HL-60 (cell line): ENCODE measurements at regions not wholly inside any gene's neighbourhood (a gene's known extent, or its start where the extent isn't known, plus 50 kb on each side); places are given as distances from the start of the nearest gene placed in this dataset.

Experiments
- DNase-seq, 2 experiments: peaks; one replicate each; pipeline ENCODE4 v3.0.0-alpha.2; 2010 to 2020; ENCODE audit warnings: low read depth in 1 of 2, low spot score in 1 of 2
- H3K27ac ChIP-seq: fragments of 250-450 bp; sonication (Bioruptor Pico); replicated peaks from 2 replicates; pipeline ENCODE4 v1.5.1; 2020; ENCODE audit warnings: mild to moderate bottlenecking, moderate library complexity
- H3K27me3 ChIP-seq: fragments of 250-450 bp; sonication (Bioruptor Pico); 2 replicates; pipeline ENCODE4 v1.5.1; 2021; ENCODE audit warnings: mild to moderate bottlenecking, moderate library complexity; ENCODE audit not compliant: insufficient read depth, poor library complexity, severe bottlenecking
- H3K4me3 ChIP-seq: replicated peaks from 2 replicates; pipeline ENCODE4 v1.5.1; 2011; ENCODE audit warnings: mild to moderate bottlenecking, control low read depth, low read length; ENCODE audit not compliant: insufficient read depth
- CTCF ChIP-seq: IDR thresholded peaks from one replicate; pipeline ENCODE4 v1.5.1; 2011; ENCODE audit warnings: low read length, control low read depth, inconsistent platforms; ENCODE audit not compliant: insufficient read depth
- GABPA ChIP-seq: IDR thresholded peaks from 2 replicates; pipeline ENCODE4 v1.6.1; 2012; ENCODE audit warnings: low read depth
- POLR2AphosphoS5 ChIP-seq: IDR thresholded peaks from 2 replicates; pipeline ENCODE4 v1.6.1; 2012; ENCODE audit warnings: low read depth
- REST ChIP-seq: IDR thresholded peaks from 2 replicates; pipeline ENCODE4 v1.6.1; 2012; ENCODE audit warnings: low read depth; ENCODE audit not compliant: insufficient replicate concordance
- SPI1 ChIP-seq: IDR thresholded peaks from 2 replicates; pipeline ENCODE4 v1.6.1; 2012; ENCODE audit warnings: low read depth, mild to moderate bottlenecking, borderline replicate concordance

GRCh38 chr14:104321088-104321801 lies 182.9 kb downstream of the KIF26A start:
- Histone ChIP-seq H3K27me3 (no peaks in the 10 kb centered on the region), H3K4me3 (no peak overlapping the region), H3K27ac (no peak overlapping the region)
- DNase-seq: no peak
- TF ChIP-seq GABPA (no peak), CTCF (no peak), POLR2AphosphoS5 (no peak), REST (no peak), SPI1 (no peak)

GRCh38 chr14:104321802-104322130 lies 183.4 kb downstream of the KIF26A start:
- no peak overlapping the region for H3K27ac ChIP-seq
- no peak for TF ChIP-seq CTCF
- no peak for TF ChIP-seq SPI1
- no peak for TF ChIP-seq REST
- TF ChIP-seq POLR2AphosphoS5: no peak
- TF ChIP-seq GABPA: no peak
- H3K4me3 ChIP-seq: no peak overlapping the region
- no peaks in the 10 kb centered on the region for H3K27me3 ChIP-seq
- no peak for DNase-seq

GRCh38 chr14:104322531-104323366 lies 184.4 kb downstream of the KIF26A start:
- Histone ChIP-seq H3K27me3 (no peaks in the 10 kb centered on the region), H3K4me3 (no peak overlapping the region), H3K27ac (no peak overlapping the region)
- no peak for DNase-seq
- TF ChIP-seq POLR2AphosphoS5: no peak
- no peak for TF ChIP-seq CTCF
- TF ChIP-seq GABPA: no peak
